Endothelial cell of umbilical vein (primary cell): ENCODE measurements at regions not wholly inside any gene's neighbourhood (a gene's known extent, or its start where the extent isn't known, plus 50 kb on each side); places are given as distances from the start of the nearest gene placed in this dataset.

Experiments used
- BruUV-seq: library from RNA; stranded (reverse); fragments of 400-500 nt; replicated peaks from 2 replicates; lab custom pipeline; 2021; lab: Mats Ljungman, UMichigan
- CTCF ChIA-PET: fragments of 300-600, 350-600 bp; sonication (Branson Sonifier 250); formaldehyde crosslinking; loops from one replicate; lab custom pipeline; 2021; ENCODE audit warnings: antibody characterized with exemption, inconsistent platforms; lab: Charles Lee
- POLR2A ChIA-PET: fragments of 300-600, 350-600 bp; sonication (Branson Sonifier 250); formaldehyde crosslinking; loops from one replicate; lab custom pipeline; 2021; ENCODE audit warnings: antibody characterized with exemption, inconsistent platforms; lab: Charles Lee
- DNase-seq: peaks from one replicate; pipeline ENCODE4 v3.0.0-alpha.2; 2011; ENCODE audit warnings: low read depth, low spot score
- FAIRE-seq: peaks from 2 replicates; lab custom pipeline; 2011; peaks lifted over from hg19 to GRCh38; lab: Jason Lieb, UNC
- H2AFZ ChIP-seq: 2 replicates; pipeline ENCODE4 v1.6.0; 2012; ENCODE audit warnings: low read depth, low read length, control low read depth, inconsistent platforms
- H3K27ac ChIP-seq: 2 replicates; pipeline ENCODE4 v1.5.1; 2011; ENCODE audit warnings: low read depth, mild to moderate bottlenecking, control low read depth, low read length, moderate library complexity; ENCODE audit not compliant: insufficient read depth
- H3K27me3 ChIP-seq, 2 experiments: 2 replicates each; pipeline versions ENCODE4 v1.6.0 to v1.6.1; 2011; ENCODE audit warnings: low read length in 2 of 2, mixed read lengths in 1 of 2; ENCODE audit not compliant: control insufficient read depth in 2 of 2, insufficient read depth in 2 of 2
- H3K36me3 ChIP-seq, 2 experiments: 2 replicates in 1 of 2; 3 replicates in 1 of 2; pipeline ENCODE4 v1.5.1; 2011; ENCODE audit warnings: low read length in 2 of 2, mild to moderate bottlenecking in 1 of 2, moderate library complexity in 1 of 2; ENCODE audit not compliant: control insufficient read depth in 2 of 2, insufficient read depth in 2 of 2; ENCODE audit errors: extremely low read depth in 1 of 2
- H3K4me1 ChIP-seq: 3 replicates; pipeline ENCODE4 v1.5.1; 2011; ENCODE audit warnings: mild to moderate bottlenecking, low read length; ENCODE audit not compliant: control insufficient read depth, insufficient read depth; ENCODE audit errors: extremely low read depth
- H3K4me2 ChIP-seq: 2 replicates; pipeline ENCODE4 v1.6.1; 2011; ENCODE audit warnings: low read length, control low read depth, mixed read lengths; ENCODE audit not compliant: insufficient read depth
- H3K4me3 ChIP-seq, 3 experiments: fragments of 200-600 bp in 1 of 3; sonication (generic), shearing (Covaris generic) in 1 of 3; replicated peaks in 1 of 3; 2 replicates each; pipeline ENCODE4 v1.5.1; 2011 to 2016; ENCODE audit warnings: control low read depth in 3 of 3, low read length in 3 of 3, mild to moderate bottlenecking in 2 of 3, inconsistent platforms in 1 of 3, low read depth in 1 of 3, moderate library complexity in 1 of 3; ENCODE audit not compliant: insufficient read depth in 1 of 3
- H3K79me2 ChIP-seq: 2 replicates; pipeline ENCODE4 v1.6.0; 2012; ENCODE audit warnings: low read length, inconsistent platforms; ENCODE audit not compliant: control insufficient read depth, insufficient read depth
- H3K9ac ChIP-seq: replicated peaks from 2 replicates; pipeline ENCODE3; 2011; ENCODE audit warnings: low read length, control low read depth; ENCODE audit not compliant: insufficient read depth; ENCODE audit errors: extremely low read depth
- H3K9me1 ChIP-seq: replicated peaks from 3 replicates; pipeline ENCODE4 v1.6.0; 2011; ENCODE audit warnings: mild to moderate bottlenecking, low read length; ENCODE audit not compliant: control insufficient read depth, insufficient read depth; ENCODE audit errors: extremely low read depth
- H3K9me3 ChIP-seq: replicated peaks from 2 replicates; pipeline ENCODE4 v1.5.1; 2012; ENCODE audit warnings: low read length, inconsistent platforms; ENCODE audit not compliant: control insufficient read depth, insufficient read depth
- H4K20me1 ChIP-seq: replicated peaks from 2 replicates; pipeline ENCODE3; 2011; ENCODE audit warnings: mild to moderate bottlenecking, low read length; ENCODE audit not compliant: control insufficient read depth, insufficient read depth; ENCODE audit errors: extremely low read depth
- EZH2 ChIP-seq: IDR thresholded peaks from 2 replicates; pipeline ENCODE4 v1.6.1; 2012; ENCODE audit warnings: borderline replicate concordance, low read depth, mild to moderate bottlenecking, moderate library complexity, low read length, inconsistent platforms; ENCODE audit not compliant: severe bottlenecking
- FOS ChIP-seq: IDR thresholded peaks from 2 replicates; pipeline ENCODE4 v1.6.1; 2011; ENCODE audit warnings: mild to moderate bottlenecking, low read length, moderate library complexity, borderline replicate concordance; ENCODE audit not compliant: insufficient read depth
- POLR2A ChIP-seq: IDR thresholded peaks from 2 replicates; pipeline ENCODE4 v1.6.1; 2012; ENCODE audit warnings: low read depth, mild to moderate bottlenecking, control low read depth, low read length
- POLR2AphosphoS5 ChIP-seq: IDR thresholded peaks from 2 replicates; pipeline ENCODE4 v1.6.1; 2012; ENCODE audit warnings: low read depth, mild to moderate bottlenecking, control low read depth, low read length, moderate library complexity; ENCODE audit not compliant: insufficient read depth
- dilution Hi-C: fragments of 300-500 bp; cut with MboI; formaldehyde crosslinking; loops from one replicate; pipeline ENCODE4 v1.15.0; 2019; ENCODE audit warnings: low sequenced_read_pairs; ENCODE audit not compliant: extremely low pct_ligation_motif_present
- intact Hi-C: fragments of 100-400 bp; cut with micrococcal nuclease; formaldehyde crosslinking; loops from one replicate; pipeline ENCODE4 v1.10.0; 2022
- TF ChIP-seq, protein P1 (sequence below), 2 donors: IDR thresholded peaks; 1 replicate in 1 of 2; 2 replicates in 1 of 2; pipeline ENCODE4 v1.5.1; 2011; ENCODE audit warnings: low read length in 2 of 2, mild to moderate bottlenecking in 2 of 2, moderate library complexity in 2 of 2, control low read depth in 1 of 2, inconsistent platforms in 1 of 2, low read depth in 1 of 2; ENCODE audit not compliant: insufficient read depth in 1 of 2; ENCODE audit errors: extremely low read depth in 1 of 2

DNA sequence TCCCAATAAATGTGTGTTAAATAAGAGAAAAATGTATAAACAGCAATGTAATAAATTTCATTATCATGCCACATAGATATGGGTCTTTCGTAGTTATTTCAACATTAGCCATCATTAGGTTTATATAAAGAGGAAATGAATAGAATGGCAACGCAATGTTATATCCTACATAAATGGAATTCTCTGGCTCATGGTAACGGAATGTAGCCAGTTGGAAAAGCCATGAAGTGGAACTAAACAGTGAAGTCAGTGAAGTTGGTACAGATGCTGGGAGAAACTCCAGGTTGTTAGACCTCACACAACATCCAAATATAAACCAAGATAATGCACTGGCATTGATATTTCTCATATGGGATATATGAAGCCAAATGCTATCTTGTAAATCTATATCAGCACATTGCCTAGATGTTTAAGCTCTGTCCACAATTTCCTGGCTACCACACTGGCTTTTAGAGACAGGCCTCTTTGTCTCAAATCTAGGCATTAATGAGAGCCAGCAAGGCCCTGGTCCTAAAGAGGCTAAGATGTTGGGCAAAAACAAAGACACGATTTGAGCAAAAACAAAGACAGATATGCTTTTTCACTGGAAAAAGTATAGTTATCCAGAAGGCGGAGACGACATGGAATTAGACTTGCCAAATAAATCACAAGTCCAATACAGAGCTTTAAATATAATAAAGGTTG, 861.0 kb downstream of the RPS29 start:
- H3K4me1 ChIP-seq, result no peaks in the 10 kb centered on the region
- POLR2A ChIA-PET, result no interaction called here
- H2AFZ ChIP-seq, result no peak overlapping the region
- BruUV-seq, result no TSS peak
- H3K27me3 ChIP-seq, result no peaks in the 10 kb centered on the region
- DNase-seq, result no peak
- no peaks in the 10 kb centered on the region for H3K9me1 ChIP-seq
- H3K79me2 ChIP-seq, result no peaks in the 10 kb centered on the region
- CTCF ChIA-PET, result no interaction called here
- no peak overlapping the region for H3K27ac ChIP-seq
- H3K9ac ChIP-seq, result no peak overlapping the region
- dilution Hi-C loops, result no loop called here
- H3K4me3 ChIP-seq, result no peak overlapping the region
- intact Hi-C loops, result no loop called here
- no peaks in the 10 kb centered on the region for H3K36me3 ChIP-seq
- TF ChIP-seq FOS (no peak), EZH2 (no peak)
- TF ChIP-seq, protein P1, sequence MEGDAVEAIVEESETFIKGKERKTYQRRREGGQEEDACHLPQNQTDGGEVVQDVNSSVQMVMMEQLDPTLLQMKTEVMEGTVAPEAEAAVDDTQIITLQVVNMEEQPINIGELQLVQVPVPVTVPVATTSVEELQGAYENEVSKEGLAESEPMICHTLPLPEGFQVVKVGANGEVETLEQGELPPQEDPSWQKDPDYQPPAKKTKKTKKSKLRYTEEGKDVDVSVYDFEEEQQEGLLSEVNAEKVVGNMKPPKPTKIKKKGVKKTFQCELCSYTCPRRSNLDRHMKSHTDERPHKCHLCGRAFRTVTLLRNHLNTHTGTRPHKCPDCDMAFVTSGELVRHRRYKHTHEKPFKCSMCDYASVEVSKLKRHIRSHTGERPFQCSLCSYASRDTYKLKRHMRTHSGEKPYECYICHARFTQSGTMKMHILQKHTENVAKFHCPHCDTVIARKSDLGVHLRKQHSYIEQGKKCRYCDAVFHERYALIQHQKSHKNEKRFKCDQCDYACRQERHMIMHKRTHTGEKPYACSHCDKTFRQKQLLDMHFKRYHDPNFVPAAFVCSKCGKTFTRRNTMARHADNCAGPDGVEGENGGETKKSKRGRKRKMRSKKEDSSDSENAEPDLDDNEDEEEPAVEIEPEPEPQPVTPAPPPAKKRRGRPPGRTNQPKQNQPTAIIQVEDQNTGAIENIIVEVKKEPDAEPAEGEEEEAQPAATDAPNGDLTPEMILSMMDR (IDR thresholded peaks at IDR 0.05; ENCODE audit: extremely low read depth in 1 of 2, insufficient read depth in 1 of 2, low read depth in 1 of 2, low read length in 2 of 2), result no peak
- H3K4me2 ChIP-seq, result no peak overlapping the region
- H4K20me1 ChIP-seq, result no peaks in the 10 kb centered on the region
- no peak for FAIRE-seq
- H3K9me3 ChIP-seq, result no peaks in the 10 kb centered on the region

DNA sequence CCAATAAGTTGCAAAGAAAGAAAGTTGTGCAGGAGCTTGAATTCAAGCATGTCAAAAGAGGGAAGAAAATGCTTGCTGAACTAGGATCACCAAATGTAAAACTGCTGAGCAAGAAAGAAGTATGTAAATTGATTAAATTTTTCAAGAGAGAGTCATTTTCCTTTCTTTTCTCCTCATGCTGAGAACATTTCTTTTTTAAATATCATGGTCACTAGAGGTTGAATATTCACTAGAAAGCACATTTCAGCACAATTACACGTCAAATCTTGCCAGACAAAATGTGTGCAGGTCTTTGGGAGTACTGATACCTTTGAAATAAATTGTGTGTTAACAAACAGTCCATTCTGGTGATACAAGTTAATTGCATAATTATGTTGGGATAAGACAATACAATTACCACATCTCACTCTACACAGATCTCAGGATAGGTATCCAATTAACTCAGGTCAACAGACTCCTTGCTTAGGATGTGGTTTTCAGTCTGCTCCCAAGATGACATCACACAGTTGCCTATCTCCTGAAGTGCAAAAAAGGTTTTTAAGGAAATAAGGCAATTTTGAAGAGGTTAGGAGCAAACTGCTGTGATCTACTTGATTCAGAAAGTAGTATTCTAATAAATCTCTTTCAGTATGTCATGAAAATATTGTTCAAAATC, 862.2 kb downstream of the RPS29 start:
- no peak overlapping the region for H3K27ac ChIP-seq

More for the DNA sequence above, 862.2 kb downstream of the RPS29 start:
- no peak overlapping the region for H3K4me3 ChIP-seq
- no peaks in the 10 kb centered on the region for H3K27me3 ChIP-seq
- POLR2A ChIA-PET, result no interaction called here
- H3K36me3 ChIP-seq, result no peaks in the 10 kb centered on the region
- H4K20me1 ChIP-seq, result no peaks in the 10 kb centered on the region
- DNase-seq, result no peak
- no peak overlapping the region for H2AFZ ChIP-seq
- no peak for TF ChIP-seq POLR2AphosphoS5
- TF ChIP-seq POLR2A, result no peak
- no peaks in the 10 kb centered on the region for H3K9me1 ChIP-seq
- CTCF ChIA-PET, result no interaction called here
- H3K79me2 ChIP-seq, result no peaks in the 10 kb centered on the region
- H3K4me1 ChIP-seq, result no peaks in the 10 kb centered on the region
- H3K9me3 ChIP-seq, result no peaks in the 10 kb centered on the region
- no TSS peak for BruUV-seq
- intact Hi-C loops, result no loop called here
- H3K4me2 ChIP-seq, result no peak overlapping the region
- dilution Hi-C loops, result no loop called here
- H3K9ac ChIP-seq, result no peak overlapping the region
- no peak for FAIRE-seq
